Common myeloid progenitor, CD34-positive (primary cell): ENCODE measurements at regions not wholly inside any gene's neighbourhood (a gene's known extent, or its start where the extent isn't known, plus 50 kb on each side); places are given as distances from the start of the nearest gene placed in this dataset.
A peak's percentile ranks its signal among the peaks of the same experiment; 100 is the strongest.

ENCODE experiments used
- CTCF ChIA-PET: fragments of 350-600 bp; sonication (Branson Sonifier 250); formaldehyde crosslinking; loops from one replicate; lab custom pipeline; 2021; ENCODE audit warnings: antibody characterized with exemption; lab: Charles Lee
- POLR2A ChIA-PET: fragments of 350-600 bp; sonication (Branson Sonifier 250); formaldehyde crosslinking; loops from one replicate; lab custom pipeline; 2021; ENCODE audit warnings: antibody characterized with exemption; lab: Charles Lee
- DNase-seq, 3 donors: peaks; one replicate each; pipeline versions ENCODE4 v3.0.0 to v3.0.0-alpha.2; 2013
- H3K27ac ChIP-seq, 2 experiments: 1 replicate in 1 of 2; 2 replicates in 1 of 2; pipeline ENCODE4 v1.7.0; 2013; ENCODE audit warnings: inconsistent platforms in 2 of 2, low read length in 2 of 2, mild to moderate bottlenecking in 2 of 2, low read depth in 1 of 2, moderate library complexity in 1 of 2; ENCODE audit not compliant: severe bottlenecking in 2 of 2, insufficient read depth in 1 of 2, poor library complexity in 1 of 2
- H3K27me3 ChIP-seq, 5 experiments: replicated peaks in 2 of 5; 1 replicate in 3 of 5; 2 replicates in 2 of 5; pipeline versions ENCODE4 v1.6.1 to v1.7.0; 2013; ENCODE audit warnings: low read length in 4 of 5, mild to moderate bottlenecking in 2 of 5, moderate library complexity in 2 of 5, inconsistent platforms in 1 of 5; ENCODE audit not compliant: insufficient read depth in 5 of 5, control insufficient read depth in 4 of 5
- H3K36me3 ChIP-seq, 4 experiments: 1 replicate in 2 of 4; 2 replicates in 2 of 4; pipeline versions ENCODE4 v1.6.1 to v1.7.0; 2013; ENCODE audit warnings: low read length in 3 of 4, control low read depth in 1 of 4, mild to moderate bottlenecking in 1 of 4; ENCODE audit not compliant: control insufficient read depth in 4 of 4, insufficient read depth in 4 of 4
- H3K4me1 ChIP-seq, 4 experiments: 1 replicate in 3 of 4; 2 replicates in 1 of 4; pipeline versions ENCODE4 v1.6.1 to v1.7.1; 2013; ENCODE audit warnings: low read length in 3 of 4, mild to moderate bottlenecking in 3 of 4, control low read depth in 1 of 4, inconsistent platforms in 1 of 4, moderate library complexity in 1 of 4; ENCODE audit not compliant: control insufficient read depth in 4 of 4, insufficient read depth in 4 of 4; ENCODE audit errors: control extremely low read depth in 1 of 4
- H3K4me3 ChIP-seq, 7 experiments: 1 replicate in 4 of 7; 2 replicates in 3 of 7; pipeline versions ENCODE4 v1.5.1 to v1.7.0; 2013; ENCODE audit warnings: mild to moderate bottlenecking in 7 of 7, low read length in 6 of 7, moderate library complexity in 6 of 7, inconsistent platforms in 2 of 7, low read depth in 2 of 7, control low read depth in 1 of 7; ENCODE audit not compliant: insufficient read depth in 4 of 7, control insufficient read depth in 1 of 7; ENCODE audit errors: extremely low read depth in 1 of 7
- H3K9me3 ChIP-seq, 5 experiments: 1 replicate in 4 of 5; 2 replicates in 1 of 5; pipeline versions ENCODE4 v1.6.1 to v1.7.1; 2013; ENCODE audit warnings: low read length in 4 of 5, mild to moderate bottlenecking in 2 of 5, inconsistent platforms in 1 of 5, low read depth in 1 of 5, moderate library complexity in 1 of 5; ENCODE audit not compliant: control insufficient read depth in 4 of 5, insufficient read depth in 2 of 5; ENCODE audit errors: control extremely low read depth in 1 of 5
- WGBS: methylation state at CpG from one replicate; pipeline ENCODE4 v1.1.5; 2013; ENCODE audit not compliant: insufficient coverage; 5-methylcytosine and 5-hydroxymethylcytosine counted together

DNA sequence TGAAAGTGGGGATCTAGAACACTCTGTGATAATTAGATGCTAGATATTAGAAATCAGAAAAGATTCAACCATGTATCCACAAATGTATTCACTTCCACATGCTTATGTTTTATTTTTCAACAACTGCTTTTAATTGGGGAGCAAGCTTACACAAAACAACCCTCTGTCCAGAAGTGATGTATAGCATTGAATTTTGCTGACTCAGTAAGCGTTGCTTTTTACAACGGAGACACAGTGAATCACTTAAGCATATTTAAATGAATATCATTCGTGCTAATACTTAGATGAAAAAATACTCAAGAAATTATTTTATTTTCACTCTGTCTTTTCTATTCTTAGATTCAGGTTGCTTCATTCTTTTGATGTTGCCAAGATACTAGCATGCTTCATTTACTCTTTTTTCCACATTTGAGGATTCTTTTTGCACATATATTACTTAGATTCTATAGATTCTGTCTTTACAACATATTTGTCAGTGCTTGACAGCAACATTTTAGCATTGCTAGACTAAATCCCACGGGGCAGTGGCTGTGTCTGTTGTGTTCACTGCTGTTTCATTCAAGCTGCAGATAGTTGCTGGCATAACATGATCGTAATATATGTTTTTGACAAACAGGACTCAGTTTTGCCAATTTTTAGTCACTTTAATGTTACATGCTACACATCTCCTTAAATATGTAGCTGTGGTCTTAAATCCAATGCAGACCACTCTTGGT lies 1714.4 kb upstream of the SEL1L start:
- H3K4me3 ChIP-seq: no peak overlapping the region
- H3K27ac ChIP-seq: no peak overlapping the region
- H3K4me1 ChIP-seq: no peaks in the 10 kb centered on the region
- 100% methylated on average over 2 of the region's 5 CpGs for WGBS
- POLR2A ChIA-PET: no interaction called here
- H3K36me3 ChIP-seq: no peaks in the 10 kb centered on the region
- DNase-seq: no peak
- peaks cover 0 to 5% (median 0%) of the 10 kb centered on the region in 5 experiments for H3K9me3 ChIP-seq
- CTCF ChIA-PET: no interaction called here
- no peaks in the 10 kb centered on the region for H3K27me3 ChIP-seq

DNA sequence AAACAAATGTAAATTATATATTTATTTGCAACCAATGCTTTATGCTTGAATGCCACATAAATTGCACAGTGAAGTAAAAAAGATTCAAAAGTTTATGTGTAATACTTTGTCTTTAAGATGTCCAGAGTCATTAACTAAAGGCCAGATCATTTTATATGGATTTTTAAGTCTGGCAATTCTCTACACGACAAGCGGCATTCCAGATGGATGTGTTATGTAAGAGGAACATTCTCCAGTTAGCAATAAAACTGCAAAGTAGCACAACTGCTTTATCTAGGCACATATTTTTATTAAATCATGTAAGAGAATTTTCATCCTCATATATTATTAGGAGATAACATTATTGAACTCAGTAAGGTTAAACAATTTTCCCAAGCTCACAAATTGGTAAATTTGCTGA lies 1717.7 kb upstream of the SEL1L start:
- CTCF ChIA-PET: no interaction called here
- H3K27ac ChIP-seq: no peak overlapping the region
- POLR2A ChIA-PET: no interaction called here

DNA sequence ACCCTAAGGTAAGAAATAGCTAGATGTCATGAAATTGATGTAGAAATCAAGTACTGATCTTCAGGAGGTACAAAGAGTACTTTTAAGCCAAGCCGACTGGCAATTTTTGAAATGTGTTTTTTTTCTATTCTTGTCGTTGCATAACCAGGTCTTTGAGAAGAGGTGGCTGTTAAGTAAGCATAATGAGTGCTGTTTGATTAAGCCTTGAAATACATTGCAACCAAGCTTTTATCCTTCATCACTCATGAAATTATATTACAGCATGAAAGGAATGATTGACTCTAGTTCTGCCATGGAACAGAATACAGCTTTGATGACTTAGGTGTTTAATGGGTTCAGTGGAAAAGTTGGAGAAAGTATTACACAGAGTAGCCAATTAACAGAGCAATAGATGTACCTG lies 1720.2 kb upstream of the SEL1L start:
- Histone ChIP-seq H3K4me1 (peaks cover 0 to 29% (median 0%) of the 10 kb centered on the region in 4 experiments), H3K9me3 (no peaks in the 10 kb centered on the region), H3K4me3 (no peak overlapping the region), H3K27ac (no peak overlapping the region), H3K36me3 (no peaks in the 10 kb centered on the region), H3K27me3 (no peaks in the 10 kb centered on the region)
- ChIA-PET CTCF (no interaction called here), POLR2A (no interaction called here)
- no CpG with 5 or more reads among the region's 2 CpGs for WGBS
- DNase-seq: no peak

More for the DNA sequence above, 1717.7 kb upstream of the SEL1L start:
- no peaks in the 10 kb centered on the region for H3K9me3 ChIP-seq
- no peak for DNase-seq
- H3K36me3 ChIP-seq: no peaks in the 10 kb centered on the region
- H3K4me3 ChIP-seq: no peak overlapping the region
- WGBS: no CpG with 5 or more reads among the region's 2 CpGs
- peaks cover 0 to 16% (median 0%) of the 10 kb centered on the region in 4 experiments for H3K4me1 ChIP-seq
- H3K27me3 ChIP-seq: no peaks in the 10 kb centered on the region

DNA sequence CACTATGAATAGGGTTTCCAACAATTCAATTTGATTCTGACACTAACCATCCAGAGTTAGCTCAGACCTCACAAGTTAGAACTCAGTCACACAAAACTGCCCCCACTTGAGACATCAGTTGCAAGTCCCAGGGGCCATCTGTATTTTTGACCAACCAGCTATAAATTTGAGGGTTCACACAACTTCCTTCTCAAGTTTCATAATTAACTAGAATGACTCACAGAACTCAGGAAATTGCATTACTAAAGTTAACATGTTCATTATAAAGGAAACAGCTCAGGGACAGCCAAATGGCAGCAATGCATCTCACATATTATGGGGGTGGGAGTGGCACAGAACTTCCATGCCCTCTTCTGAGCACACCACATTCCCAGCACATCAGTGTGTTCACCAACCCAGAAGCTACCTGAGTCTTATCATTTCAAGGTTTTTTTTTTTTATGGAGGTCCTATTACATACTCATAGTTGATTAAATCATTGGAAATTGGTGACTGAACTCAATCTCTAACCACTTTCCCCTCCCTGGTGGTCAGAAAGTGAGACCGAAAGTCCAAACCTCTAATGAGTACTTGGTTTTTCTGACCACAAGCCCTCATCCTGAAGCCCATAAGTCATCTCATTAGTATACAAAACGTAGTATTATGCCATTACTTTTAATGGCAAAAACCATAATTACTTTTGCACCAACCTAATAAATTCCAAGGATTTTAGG lies 1721.5 kb upstream of the SEL1L start:
- ChIA-PET CTCF (no interaction called here), POLR2A (no interaction called here)
- Histone ChIP-seq H3K27ac (no peak overlapping the region), H3K27me3 (no peaks in the 10 kb centered on the region), H3K4me3 (no peak overlapping the region), H3K4me1 (peaks cover 0 to 29% (median 0%) of the 10 kb centered on the region in 4 experiments), H3K9me3 (no peaks in the 10 kb centered on the region), H3K36me3 (no peaks in the 10 kb centered on the region)
- DNase-seq: peak in 2 of 3 donors; percentile 9 to 12
- WGBS: 100% methylated on average over 1 of the region's 2 CpGs

DNA sequence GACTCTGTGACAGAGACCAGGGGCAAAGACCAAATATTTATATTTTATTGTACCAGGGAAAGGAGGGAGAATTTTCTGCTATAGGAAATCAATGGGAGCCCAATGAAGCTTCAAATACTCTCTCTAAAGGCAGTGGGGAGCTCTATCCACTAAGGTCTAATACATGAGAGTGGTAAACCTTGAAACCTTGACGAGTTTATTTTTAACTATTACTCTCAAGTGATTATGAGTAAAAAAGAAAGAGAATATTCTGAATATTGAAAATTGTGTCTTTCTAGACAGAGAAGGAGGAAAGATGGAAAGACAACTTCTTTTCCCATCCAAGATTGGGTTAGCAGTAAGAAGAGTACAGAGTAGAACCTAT lies 1722.1 kb upstream of the SEL1L start:
- DNase-seq: no peak
- Histone ChIP-seq H3K27ac (no peak overlapping the region), H3K9me3 (no peaks in the 10 kb centered on the region), H3K27me3 (no peaks in the 10 kb centered on the region), H3K4me1 (peaks cover 0 to 29% (median 0%) of the 10 kb centered on the region in 4 experiments), H3K36me3 (no peaks in the 10 kb centered on the region), H3K4me3 (no peak overlapping the region)
- no CpG with 5 or more reads among the region's 1 CpG for WGBS
- CTCF ChIA-PET: no interaction called here
- POLR2A ChIA-PET: no interaction called here

DNA sequence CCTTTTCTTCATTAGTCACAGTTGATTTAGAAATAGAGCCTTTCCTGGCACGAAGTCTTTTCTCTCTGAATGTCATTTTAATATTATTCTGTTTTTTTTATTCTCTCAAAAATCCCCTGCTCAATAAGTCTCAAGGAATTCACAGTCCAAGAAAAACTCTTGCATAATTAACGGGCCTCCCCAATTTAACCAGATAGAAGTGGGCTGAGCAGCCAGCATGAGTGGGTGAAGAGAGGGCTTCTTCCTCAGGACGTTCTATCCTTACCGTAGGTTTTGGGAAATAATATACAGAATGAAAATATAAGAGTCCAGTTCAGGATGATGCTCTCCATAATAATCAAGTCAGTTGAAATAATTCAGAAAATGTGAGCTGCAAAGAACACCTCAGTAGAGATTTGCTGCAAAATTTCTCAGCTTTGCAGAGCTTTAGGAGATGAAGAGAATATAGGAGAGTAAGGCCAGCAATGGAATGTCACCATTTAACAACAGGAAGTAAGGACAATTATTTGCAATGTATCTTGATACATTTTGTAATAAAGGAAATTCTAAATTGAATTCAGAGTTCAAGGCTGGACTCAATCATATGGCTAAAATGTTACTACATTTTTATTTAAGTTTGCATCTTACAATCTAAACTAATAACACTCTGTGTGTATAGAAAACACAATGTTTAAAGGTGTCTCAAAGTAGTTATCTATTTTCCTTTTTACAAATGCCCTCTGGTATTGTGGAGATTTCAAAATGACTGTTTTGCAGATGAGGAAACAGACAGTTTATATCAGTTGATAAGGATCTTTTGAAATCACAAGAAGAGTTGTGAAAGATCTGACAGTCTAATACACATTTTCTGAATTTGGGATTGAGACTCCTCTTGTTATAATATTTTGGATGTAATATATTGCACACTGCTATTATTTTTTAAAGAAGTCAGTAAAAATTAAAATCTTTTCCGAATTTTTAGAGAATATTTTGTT lies 1724.1 kb upstream of the SEL1L start:
- no peaks in the 10 kb centered on the region for H3K9me3 ChIP-seq
- no peak overlapping the region for H3K4me3 ChIP-seq
- peak in 2 of 3 donors; percentile 1 to 2 for DNase-seq
- 100% methylated on average over 1 of the region's 5 CpGs for WGBS
- no peak overlapping the region for H3K27ac ChIP-seq
- ChIA-PET POLR2A (no interaction called here), CTCF (no interaction called here)
- H3K27me3 ChIP-seq: no peaks in the 10 kb centered on the region
- no peaks in the 10 kb centered on the region for H3K36me3 ChIP-seq
- H3K4me1 ChIP-seq: peaks cover 0 to 32% (median 0%) of the 10 kb centered on the region in 4 experiments
